ENCODE measurements at regions not wholly inside any gene's neighbourhood (a gene's known extent, or its start where the extent isn't known, plus 50 kb on each side); places are given as distances from the start of the nearest gene placed in this dataset.

DNA sequence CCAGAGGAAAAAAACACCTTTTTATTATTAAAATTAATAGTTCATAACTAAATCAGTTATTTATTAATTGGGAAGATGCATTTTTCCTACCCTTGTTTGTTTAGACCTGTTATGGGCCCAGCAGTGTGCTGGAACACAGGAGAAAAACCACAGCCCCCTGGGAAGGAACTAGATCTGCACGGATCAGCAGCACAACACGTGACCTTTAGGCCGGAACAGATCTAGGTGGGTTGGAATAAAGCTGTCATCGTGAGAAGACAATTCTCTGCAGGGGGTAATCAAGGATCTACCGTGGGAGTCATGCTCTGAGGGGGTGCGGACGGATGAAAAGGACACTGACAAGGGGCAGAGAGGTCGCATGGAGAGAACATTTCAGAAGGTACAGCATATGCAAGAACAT, 95.8 kb upstream of the SPATA31C2 start:
- no peak for DNase-seq (ENCODE audit: low read depth)
- H3K4me3 ChIP-seq (ENCODE audit: low read depth, low read length), result no peak overlapping the region
- TF ChIP-seq, protein P1, sequence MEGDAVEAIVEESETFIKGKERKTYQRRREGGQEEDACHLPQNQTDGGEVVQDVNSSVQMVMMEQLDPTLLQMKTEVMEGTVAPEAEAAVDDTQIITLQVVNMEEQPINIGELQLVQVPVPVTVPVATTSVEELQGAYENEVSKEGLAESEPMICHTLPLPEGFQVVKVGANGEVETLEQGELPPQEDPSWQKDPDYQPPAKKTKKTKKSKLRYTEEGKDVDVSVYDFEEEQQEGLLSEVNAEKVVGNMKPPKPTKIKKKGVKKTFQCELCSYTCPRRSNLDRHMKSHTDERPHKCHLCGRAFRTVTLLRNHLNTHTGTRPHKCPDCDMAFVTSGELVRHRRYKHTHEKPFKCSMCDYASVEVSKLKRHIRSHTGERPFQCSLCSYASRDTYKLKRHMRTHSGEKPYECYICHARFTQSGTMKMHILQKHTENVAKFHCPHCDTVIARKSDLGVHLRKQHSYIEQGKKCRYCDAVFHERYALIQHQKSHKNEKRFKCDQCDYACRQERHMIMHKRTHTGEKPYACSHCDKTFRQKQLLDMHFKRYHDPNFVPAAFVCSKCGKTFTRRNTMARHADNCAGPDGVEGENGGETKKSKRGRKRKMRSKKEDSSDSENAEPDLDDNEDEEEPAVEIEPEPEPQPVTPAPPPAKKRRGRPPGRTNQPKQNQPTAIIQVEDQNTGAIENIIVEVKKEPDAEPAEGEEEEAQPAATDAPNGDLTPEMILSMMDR (conservative IDR thresholded peaks at IDR 0.05; ENCODE audit: low read depth, low read length), result no peak

DNA sequence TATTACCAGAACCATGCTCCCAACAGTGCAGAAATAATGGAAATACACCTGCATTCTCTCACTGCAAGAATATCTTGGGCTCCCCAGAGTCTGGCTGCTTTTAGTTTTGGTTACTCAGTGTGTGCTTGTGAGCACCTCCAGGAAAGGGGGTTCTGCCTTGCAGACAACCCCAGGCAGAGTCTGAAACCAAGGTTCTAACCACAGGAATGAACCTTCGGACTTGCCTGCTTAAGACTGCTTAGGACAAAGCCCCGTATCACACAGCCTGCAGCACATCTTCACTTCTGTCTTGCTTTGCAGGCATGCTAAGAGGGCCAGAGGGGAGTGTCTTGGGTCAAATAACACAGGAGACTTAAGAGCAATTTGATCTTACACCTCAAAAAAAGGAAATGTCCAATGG, 94.8 kb upstream of the SPATA31C2 start:
- peak; percentile 34 for DNase-seq (ENCODE audit: low read depth)
- H3K4me3 ChIP-seq (ENCODE audit: low read depth, low read length), result no peak overlapping the region
- TF ChIP-seq, protein P1 (conservative IDR thresholded peaks at IDR 0.05; ENCODE audit: low read depth, low read length), result no peak

- DNase-seq (ENCODE audit: low read depth), result peak; percentile 13
- TF ChIP-seq, protein P1 (conservative IDR thresholded peaks at IDR 0.05; ENCODE audit: low read depth, low read length), result no peak
- no peak overlapping the region for H3K4me3 ChIP-seq (ENCODE audit: low read depth, low read length)
Observed at GRCh38 chr9:88230612-88231011, 92.3 kb upstream of the SPATA31C2 start.

- H3K4me3 ChIP-seq (ENCODE audit: low read depth, low read length), result no peak overlapping the region
- DNase-seq (ENCODE audit: low read depth), result no peak
- TF ChIP-seq, protein P1 (conservative IDR thresholded peaks at IDR 0.05; ENCODE audit: low read depth, low read length), result no peak
Observed at GRCh38 chr9:88229434-88229833, 91.2 kb upstream of the SPATA31C2 start.

- no peak for DNase-seq (ENCODE audit: low read depth)
- TF ChIP-seq, protein P1 (conservative IDR thresholded peaks at IDR 0.05; ENCODE audit: low read depth, low read length), result no peak
- H3K4me3 ChIP-seq (ENCODE audit: low read depth, low read length), result no peak overlapping the region
Observed at GRCh38 chr9:88224938-88225337, 86.7 kb upstream of the SPATA31C2 start.

GRCh38 chr9:88221105-88221504, 82.8 kb upstream of the SPATA31C2 start:
- TF ChIP-seq, protein P1 (conservative IDR thresholded peaks at IDR 0.05; ENCODE audit: low read depth, low read length), result no peak
- DNase-seq (ENCODE audit: low read depth), result no peak
- no peak overlapping the region for H3K4me3 ChIP-seq (ENCODE audit: low read depth, low read length)

DNA sequence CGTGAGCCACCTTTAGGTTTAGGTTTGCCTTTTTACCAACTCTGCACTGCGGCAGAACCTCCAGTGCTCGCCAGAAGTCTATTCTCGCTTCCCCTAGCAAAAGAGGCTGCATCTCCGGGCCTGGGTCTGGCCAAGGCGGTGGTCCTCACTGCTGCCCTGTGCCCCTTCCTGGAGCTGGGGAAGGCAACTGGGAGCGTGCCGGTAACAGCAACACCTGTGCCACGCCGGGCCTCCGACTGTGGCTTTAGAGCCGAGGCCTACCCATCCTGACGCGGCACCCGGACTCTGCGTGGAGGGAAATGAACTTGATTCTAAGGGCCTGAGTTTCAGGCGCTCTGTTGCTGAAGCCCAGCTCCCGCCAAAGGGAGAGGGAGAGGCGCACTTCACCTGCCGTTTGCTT, 82.4 kb upstream of the SPATA31C2 start:
- TF ChIP-seq, protein P1 (conservative IDR thresholded peaks at IDR 0.05; ENCODE audit: low read depth, low read length), result no peak
- H3K4me3 ChIP-seq (ENCODE audit: low read depth, low read length), result no peak overlapping the region
- DNase-seq (ENCODE audit: low read depth), result no peak
